ENCODE measurements at regions not wholly inside any gene's neighbourhood (a gene's known extent, or its start where the extent isn't known, plus 50 kb on each side); places are given as distances from the start of the nearest gene placed in this dataset.

GRCh38 chr19:28049875-28050274, 1163.1 kb downstream of the UQCRFS1 start:
- no peak overlapping the region for H3K4me3 ChIP-seq (ENCODE audit: low read depth, low read length)
- no peak for TF ChIP-seq MAX (IDR thresholded peaks at IDR 0.05; ENCODE audit: low read depth, low read length)
- no peak for TF ChIP-seq MYC (IDR thresholded peaks at IDR 0.05; ENCODE audit: low read depth, low read length)
- TF ChIP-seq CTCF (IDR thresholded peaks at IDR 0.05; ENCODE audit: low read depth, low read length), result no peak
- TF ChIP-seq POLR2A (IDR thresholded peaks at IDR 0.05; ENCODE audit: extremely low read depth, insufficient read length), result no peak
- no peak for DNase-seq (ENCODE audit: low read depth)

GRCh38 chr19:28046932-28047331, 1166.0 kb downstream of the UQCRFS1 start:
- TF ChIP-seq POLR2A (IDR thresholded peaks at IDR 0.05; ENCODE audit: extremely low read depth, insufficient read length), result no peak
- TF ChIP-seq MAX (IDR thresholded peaks at IDR 0.05; ENCODE audit: low read depth, low read length), result no peak
- TF ChIP-seq MYC (IDR thresholded peaks at IDR 0.05; ENCODE audit: low read depth, low read length), result no peak
- TF ChIP-seq CTCF (IDR thresholded peaks at IDR 0.05; ENCODE audit: low read depth, low read length), result no peak
- H3K4me3 ChIP-seq (ENCODE audit: low read depth, low read length), result no peak overlapping the region
- DNase-seq (ENCODE audit: low read depth), result no peak

GRCh38 chr19:28045621-28046020, 1167.3 kb downstream of the UQCRFS1 start:
- TF ChIP-seq MYC (IDR thresholded peaks at IDR 0.05; ENCODE audit: low read depth, low read length) (no peak), MAX (IDR thresholded peaks at IDR 0.05; ENCODE audit: low read depth, low read length) (no peak), POLR2A (IDR thresholded peaks at IDR 0.05; ENCODE audit: extremely low read depth, insufficient read length) (no peak), CTCF (IDR thresholded peaks at IDR 0.05; ENCODE audit: low read depth, low read length) (no peak)
- H3K4me3 ChIP-seq (ENCODE audit: low read depth, low read length), result no peak overlapping the region
- DNase-seq (ENCODE audit: low read depth), result no peak

- TF ChIP-seq MAX (IDR thresholded peaks at IDR 0.05; ENCODE audit: low read depth, low read length) (no peak), MYC (IDR thresholded peaks at IDR 0.05; ENCODE audit: low read depth, low read length) (no peak), CTCF (IDR thresholded peaks at IDR 0.05; ENCODE audit: low read depth, low read length) (no peak), POLR2A (IDR thresholded peaks at IDR 0.05; ENCODE audit: extremely low read depth, insufficient read length) (no peak)
- DNase-seq (ENCODE audit: low read depth), result no peak
- H3K4me3 ChIP-seq (ENCODE audit: low read depth, low read length), result no peak overlapping the region
These were observed 1168.5 kb downstream of the UQCRFS1 start for GRCh38 chr19:28044477-28044876.

GRCh38 chr19:28042516-28042915, 1170.4 kb downstream of the UQCRFS1 start:
- no peak for DNase-seq (ENCODE audit: low read depth)
- H3K4me3 ChIP-seq (ENCODE audit: low read depth, low read length), result no peak overlapping the region
- TF ChIP-seq MYC (IDR thresholded peaks at IDR 0.05; ENCODE audit: low read depth, low read length) (no peak), POLR2A (IDR thresholded peaks at IDR 0.05; ENCODE audit: extremely low read depth, insufficient read length) (no peak), MAX (IDR thresholded peaks at IDR 0.05; ENCODE audit: low read depth, low read length) (no peak), CTCF (IDR thresholded peaks at IDR 0.05; ENCODE audit: low read depth, low read length) (no peak)
